LNCaP clone FGC (cell line): ENCODE measurements at regions not wholly inside any gene's neighbourhood (a gene's known extent, or its start where the extent isn't known, plus 50 kb on each side); places are given as distances from the start of the nearest gene placed in this dataset.

Experiments
- DNase-seq: peaks from one replicate; pipeline ENCODE4 v3.0.0-alpha.2; 2011; ENCODE audit warnings: low read depth
- H3K4me3 ChIP-seq: 2 replicates; pipeline ENCODE4 v1.5.1; 2011; ENCODE audit warnings: mild to moderate bottlenecking, low read depth, low read length, control low read depth
- TF ChIP-seq, protein P1 (sequence below): IDR thresholded peaks from 2 replicates; pipeline ENCODE4 v1.5.1; 2012; ENCODE audit warnings: mild to moderate bottlenecking; ENCODE audit not compliant: control insufficient read depth, insufficient read depth; ENCODE audit errors: extremely low read depth

DNA sequence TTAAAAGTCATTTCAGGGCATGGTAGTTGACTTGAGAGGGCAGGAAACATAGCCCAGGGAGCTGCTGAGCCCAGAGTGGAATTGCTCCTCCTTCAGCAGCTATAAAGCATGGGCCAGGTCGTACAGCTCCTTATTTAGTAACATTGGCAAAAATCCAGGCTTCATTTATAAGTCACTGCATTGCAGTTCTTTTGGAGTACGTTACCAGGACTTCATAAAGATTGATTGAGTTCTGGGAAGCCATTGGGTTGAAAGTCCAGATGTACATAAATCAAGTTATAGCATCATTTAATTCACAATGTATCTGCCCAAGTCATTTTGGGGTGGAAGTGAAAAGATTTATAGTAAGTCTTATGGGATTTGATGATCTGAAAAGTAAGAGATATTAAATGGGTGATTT is 53.0 kb upstream of the ANKEF1 start:
- H3K4me3 ChIP-seq, result no peak overlapping the region
- TF ChIP-seq, protein P1, sequence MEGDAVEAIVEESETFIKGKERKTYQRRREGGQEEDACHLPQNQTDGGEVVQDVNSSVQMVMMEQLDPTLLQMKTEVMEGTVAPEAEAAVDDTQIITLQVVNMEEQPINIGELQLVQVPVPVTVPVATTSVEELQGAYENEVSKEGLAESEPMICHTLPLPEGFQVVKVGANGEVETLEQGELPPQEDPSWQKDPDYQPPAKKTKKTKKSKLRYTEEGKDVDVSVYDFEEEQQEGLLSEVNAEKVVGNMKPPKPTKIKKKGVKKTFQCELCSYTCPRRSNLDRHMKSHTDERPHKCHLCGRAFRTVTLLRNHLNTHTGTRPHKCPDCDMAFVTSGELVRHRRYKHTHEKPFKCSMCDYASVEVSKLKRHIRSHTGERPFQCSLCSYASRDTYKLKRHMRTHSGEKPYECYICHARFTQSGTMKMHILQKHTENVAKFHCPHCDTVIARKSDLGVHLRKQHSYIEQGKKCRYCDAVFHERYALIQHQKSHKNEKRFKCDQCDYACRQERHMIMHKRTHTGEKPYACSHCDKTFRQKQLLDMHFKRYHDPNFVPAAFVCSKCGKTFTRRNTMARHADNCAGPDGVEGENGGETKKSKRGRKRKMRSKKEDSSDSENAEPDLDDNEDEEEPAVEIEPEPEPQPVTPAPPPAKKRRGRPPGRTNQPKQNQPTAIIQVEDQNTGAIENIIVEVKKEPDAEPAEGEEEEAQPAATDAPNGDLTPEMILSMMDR, result no peak
- DNase-seq, result peak; percentile 18

- peak; percentile 77 for DNase-seq
- H3K4me3 ChIP-seq, result no peak overlapping the region
- TF ChIP-seq, protein P1, result peak; percentile 91
Measured at GRCh38 chr20:9978397-9979004, 56.3 kb upstream of the ANKEF1 start.

DNA sequence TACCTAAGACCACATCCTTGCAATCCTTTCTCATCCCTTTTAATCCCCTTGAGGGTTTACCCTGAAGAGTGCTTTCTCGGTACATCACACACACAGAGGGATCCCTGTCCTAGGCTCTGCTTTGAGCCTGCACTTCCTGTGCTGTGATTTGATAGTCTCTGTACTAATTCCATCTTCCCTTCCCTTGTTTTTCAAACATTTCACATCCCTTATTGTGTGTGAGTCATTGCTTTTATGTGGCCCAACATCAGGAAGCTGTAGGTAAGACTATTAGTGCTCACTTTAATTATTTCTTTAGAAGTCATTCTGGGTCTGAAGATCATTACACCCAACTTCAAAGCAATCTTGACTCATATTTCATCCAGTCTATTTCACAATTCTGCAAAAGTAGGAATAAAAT is 57.2 kb upstream of the ANKEF1 start:
- H3K4me3 ChIP-seq, result no peak overlapping the region
- no peak for DNase-seq
- TF ChIP-seq, protein P1, result no peak

DNA sequence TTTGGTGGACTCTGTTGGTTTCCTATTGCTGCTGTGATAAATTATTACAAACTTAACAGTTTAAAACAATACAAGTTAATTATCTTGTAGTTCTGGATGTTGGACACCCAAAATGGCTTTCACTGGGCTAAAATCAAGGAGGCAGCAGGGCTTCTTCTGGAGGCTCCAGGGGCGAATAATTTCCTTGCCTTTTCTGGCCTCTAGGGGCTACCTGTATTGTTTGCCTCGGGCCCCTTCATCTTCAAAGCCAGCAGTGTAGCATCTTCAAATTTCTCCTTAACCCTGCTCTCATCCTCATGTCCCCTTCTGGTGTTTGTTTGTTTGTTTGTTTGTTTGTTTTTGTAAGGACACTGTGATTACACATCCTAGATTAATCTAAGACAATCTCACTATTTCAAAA is 60.5 kb upstream of the ANKEF1 start:
- no peak overlapping the region for H3K4me3 ChIP-seq
- TF ChIP-seq, protein P1, result no peak
- no peak for DNase-seq

DNA sequence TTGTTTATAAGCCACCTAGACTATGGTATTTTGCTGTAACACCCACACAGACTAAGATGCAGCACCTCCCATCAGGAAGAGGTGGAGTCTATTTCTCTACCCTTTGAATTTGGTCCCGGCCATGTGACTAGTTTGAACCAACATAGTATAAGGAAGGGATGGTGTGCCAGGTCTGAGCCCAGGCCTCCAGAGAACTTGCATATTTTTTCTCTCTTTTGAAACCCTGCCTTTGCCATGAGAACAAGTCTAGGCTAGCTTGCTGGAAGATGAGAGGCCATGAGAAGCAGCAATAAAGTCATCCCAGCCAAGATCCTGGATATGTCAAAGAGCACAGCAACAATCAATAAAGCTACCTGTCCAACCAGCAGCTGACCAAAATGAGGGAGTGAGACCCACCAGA is 63.0 kb upstream of the ANKEF1 start:
- TF ChIP-seq, protein P1, result no peak
- no peak for DNase-seq
- no peak overlapping the region for H3K4me3 ChIP-seq

DNA sequence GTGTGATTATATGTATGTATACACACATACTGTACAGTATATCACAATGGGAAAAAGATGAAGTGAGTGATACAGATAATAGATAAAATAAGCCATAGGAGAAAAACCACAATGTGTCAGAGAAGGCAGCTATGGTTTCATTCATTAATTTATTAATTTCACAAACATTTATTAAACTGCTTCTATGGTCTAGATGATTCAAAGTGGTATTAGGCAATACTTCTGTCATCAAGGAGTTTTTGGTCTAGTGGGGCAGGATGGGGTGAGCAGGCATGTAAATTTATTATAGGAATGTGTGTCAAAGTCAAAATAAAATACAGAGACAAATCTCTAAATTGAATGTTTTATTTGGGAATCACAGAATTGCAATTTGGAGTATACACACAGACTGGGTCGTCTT is 65.2 kb upstream of the ANKEF1 start:
- TF ChIP-seq, protein P1, result no peak
- no peak for DNase-seq
- no peak overlapping the region for H3K4me3 ChIP-seq

- TF ChIP-seq, protein P1, result no peak
- DNase-seq, result no peak
- H3K4me3 ChIP-seq, result no peak overlapping the region
Measured at GRCh38 chr20:9968015-9968414, 66.8 kb upstream of the ANKEF1 start.
